GM19452 (cell line): ENCODE measurements at regions not wholly inside any gene's neighbourhood (a gene's known extent, or its start where the extent isn't known, plus 50 kb on each side); places are given as distances from the start of the nearest gene placed in this dataset.

ENCODE experiments used
- ATAC-seq: cut with Tn5 transposase; IDR thresholded peaks from one replicate; pipeline ENCODE4 v1.9.1; 2021; ENCODE audit not compliant: unreplicated experiment

GRCh38 chr11:112795911-112796649 lies 165.1 kb upstream of the NCAM1 start:
- no peak for ATAC-seq

- ATAC-seq: no peak
Observed at GRCh38 chr11:112797092-112797491, 164.1 kb upstream of the NCAM1 start.

- no peak for ATAC-seq
Observed at GRCh38 chr11:112797648-112798293, 163.4 kb upstream of the NCAM1 start.

GRCh38 chr11:112801025-112801816 lies 160.0 kb upstream of the NCAM1 start:
- no peak for ATAC-seq

- ATAC-seq: no peak
Observed at GRCh38 chr11:112801817-112802088, 159.5 kb upstream of the NCAM1 start.

- ATAC-seq: no peak
Observed at GRCh38 chr11:112805658-112806057, 155.6 kb upstream of the NCAM1 start.

GRCh38 chr11:112806256-112806655 lies 155.0 kb upstream of the NCAM1 start:
- ATAC-seq: no peak

- no peak for ATAC-seq
Observed at GRCh38 chr11:112806876-112807275, 154.3 kb upstream of the NCAM1 start.

GRCh38 chr11:112809429-112809828 lies 151.8 kb upstream of the NCAM1 start:
- no peak for ATAC-seq

- no peak for ATAC-seq
Observed at GRCh38 chr11:112810951-112811350, 150.3 kb upstream of the NCAM1 start.

GRCh38 chr11:112811783-112812182 lies 149.4 kb upstream of the NCAM1 start:
- ATAC-seq: no peak

GRCh38 chr11:112812729-112813128 lies 148.5 kb upstream of the NCAM1 start:
- ATAC-seq: no peak

GRCh38 chr11:112814168-112814567 lies 147.1 kb upstream of the NCAM1 start:
- ATAC-seq: no peak

- ATAC-seq: no peak
Observed at GRCh38 chr11:112817376-112817775, 143.8 kb upstream of the NCAM1 start.

GRCh38 chr11:112822478-112823274 lies 138.5 kb upstream of the NCAM1 start:
- ATAC-seq: no peak

- no peak for ATAC-seq
Observed at GRCh38 chr11:112826026-112826425, 135.2 kb upstream of the NCAM1 start.

GRCh38 chr11:112826788-112827187 lies 134.4 kb upstream of the NCAM1 start:
- ATAC-seq: no peak

GRCh38 chr11:112828421-112828820 lies 132.8 kb upstream of the NCAM1 start:
- no peak for ATAC-seq

- no peak for ATAC-seq
Observed at GRCh38 chr11:112829971-112830654, 131.1 kb upstream of the NCAM1 start.

GRCh38 chr11:112831041-112831440 lies 130.2 kb upstream of the NCAM1 start:
- no peak for ATAC-seq
